ENCODE measurements at regions not wholly inside any gene's neighbourhood (a gene's known extent, or its start where the extent isn't known, plus 50 kb on each side); places are given as distances from the start of the nearest gene placed in this dataset.

- no peak overlapping the region for H3K27ac ChIP-seq (ENCODE audit: low read depth in 2 of 2, low read length in 2 of 2)
- no peaks in the 10 kb centered on the region for H3K27me3 ChIP-seq (ENCODE audit: control insufficient read depth in 2 of 2, insufficient read depth in 2 of 2, low read length in 2 of 2)
- H3K9me3 ChIP-seq (ENCODE audit: control insufficient read depth in 2 of 2, low read length in 2 of 2): no peaks in the 10 kb centered on the region
- no peaks in the 10 kb centered on the region for H3K4me1 ChIP-seq (ENCODE audit: control insufficient read depth in 2 of 2, insufficient read depth in 2 of 2, low read length in 2 of 2)
- H3K9ac ChIP-seq (ENCODE audit: low read depth in 1 of 2, low read length in 2 of 2): no peak overlapping the region
- H3K36me3 ChIP-seq (ENCODE audit: control insufficient read depth in 2 of 2, insufficient read depth in 2 of 2, low read length in 2 of 2): no peaks in the 10 kb centered on the region
- no peak overlapping the region for H3K4me3 ChIP-seq (ENCODE audit: low read length in 2 of 2)
Observed at GRCh38 chr2:220134756-220135534, 507.5 kb downstream of the SLC4A3 start.

- no peak overlapping the region for H3K9ac ChIP-seq (ENCODE audit: low read depth in 1 of 2, low read length in 2 of 2)
- H3K36me3 ChIP-seq (ENCODE audit: control insufficient read depth in 2 of 2, insufficient read depth in 2 of 2, low read length in 2 of 2): no peaks in the 10 kb centered on the region
- H3K9me3 ChIP-seq (ENCODE audit: control insufficient read depth in 2 of 2, low read length in 2 of 2): no peaks in the 10 kb centered on the region
- no peak overlapping the region for H3K4me3 ChIP-seq (ENCODE audit: low read length in 2 of 2)
- H3K4me1 ChIP-seq (ENCODE audit: control insufficient read depth in 2 of 2, insufficient read depth in 2 of 2, low read length in 2 of 2): no peaks in the 10 kb centered on the region
- no peaks in the 10 kb centered on the region for H3K27me3 ChIP-seq (ENCODE audit: control insufficient read depth in 2 of 2, insufficient read depth in 2 of 2, low read length in 2 of 2)
- H3K27ac ChIP-seq (ENCODE audit: low read depth in 2 of 2, low read length in 2 of 2): no peak overlapping the region
Observed at GRCh38 chr2:220143336-220143735, 515.9 kb downstream of the SLC4A3 start.

GRCh38 chr2:220144411-220144810 lies 517.0 kb downstream of the SLC4A3 start:
- H3K9ac ChIP-seq (ENCODE audit: low read depth in 1 of 2, low read length in 2 of 2): no peak overlapping the region
- no peaks in the 10 kb centered on the region for H3K27me3 ChIP-seq (ENCODE audit: control insufficient read depth in 2 of 2, insufficient read depth in 2 of 2, low read length in 2 of 2)
- no peaks in the 10 kb centered on the region for H3K9me3 ChIP-seq (ENCODE audit: control insufficient read depth in 2 of 2, low read length in 2 of 2)
- H3K36me3 ChIP-seq (ENCODE audit: control insufficient read depth in 2 of 2, insufficient read depth in 2 of 2, low read length in 2 of 2): no peaks in the 10 kb centered on the region
- H3K4me1 ChIP-seq (ENCODE audit: control insufficient read depth in 2 of 2, insufficient read depth in 2 of 2, low read length in 2 of 2): no peaks in the 10 kb centered on the region
- H3K27ac ChIP-seq (ENCODE audit: low read depth in 2 of 2, low read length in 2 of 2): no peak overlapping the region
- no peak overlapping the region for H3K4me3 ChIP-seq (ENCODE audit: low read length in 2 of 2)

- Histone ChIP-seq H3K27ac (ENCODE audit: low read depth in 2 of 2, low read length in 2 of 2) (no peak overlapping the region), H3K36me3 (ENCODE audit: control insufficient read depth in 2 of 2, insufficient read depth in 2 of 2, low read length in 2 of 2) (no peaks in the 10 kb centered on the region), H3K9ac (ENCODE audit: low read depth in 1 of 2, low read length in 2 of 2) (no peak overlapping the region), H3K4me1 (ENCODE audit: control insufficient read depth in 2 of 2, insufficient read depth in 2 of 2, low read length in 2 of 2) (no peaks in the 10 kb centered on the region), H3K27me3 (ENCODE audit: control insufficient read depth in 2 of 2, insufficient read depth in 2 of 2, low read length in 2 of 2) (no peaks in the 10 kb centered on the region), H3K9me3 (ENCODE audit: control insufficient read depth in 2 of 2, low read length in 2 of 2) (no peaks in the 10 kb centered on the region), H3K4me3 (ENCODE audit: low read length in 2 of 2) (no peak overlapping the region)
Observed at GRCh38 chr2:220147161-220148038, 520.0 kb downstream of the SLC4A3 start.

- Histone ChIP-seq H3K4me1 (ENCODE audit: control insufficient read depth in 2 of 2, insufficient read depth in 2 of 2, low read length in 2 of 2) (no peaks in the 10 kb centered on the region), H3K9ac (ENCODE audit: low read depth in 1 of 2, low read length in 2 of 2) (no peak overlapping the region), H3K9me3 (ENCODE audit: control insufficient read depth in 2 of 2, low read length in 2 of 2) (no peaks in the 10 kb centered on the region), H3K4me3 (ENCODE audit: low read length in 2 of 2) (no peak overlapping the region), H3K36me3 (ENCODE audit: control insufficient read depth in 2 of 2, insufficient read depth in 2 of 2, low read length in 2 of 2) (no peaks in the 10 kb centered on the region), H3K27me3 (ENCODE audit: control insufficient read depth in 2 of 2, insufficient read depth in 2 of 2, low read length in 2 of 2) (no peaks in the 10 kb centered on the region), H3K27ac (ENCODE audit: low read depth in 2 of 2, low read length in 2 of 2) (no peak overlapping the region)
Observed at GRCh38 chr2:220148471-220149248, 521.2 kb downstream of the SLC4A3 start.

- Histone ChIP-seq H3K9me3 (ENCODE audit: control insufficient read depth in 2 of 2, low read length in 2 of 2) (no peaks in the 10 kb centered on the region), H3K27ac (ENCODE audit: low read depth in 2 of 2, low read length in 2 of 2) (no peak overlapping the region), H3K9ac (ENCODE audit: low read depth in 1 of 2, low read length in 2 of 2) (no peak overlapping the region), H3K27me3 (ENCODE audit: control insufficient read depth in 2 of 2, insufficient read depth in 2 of 2, low read length in 2 of 2) (no peaks in the 10 kb centered on the region), H3K4me3 (ENCODE audit: low read length in 2 of 2) (no peak overlapping the region), H3K36me3 (ENCODE audit: control insufficient read depth in 2 of 2, insufficient read depth in 2 of 2, low read length in 2 of 2) (no peaks in the 10 kb centered on the region), H3K4me1 (ENCODE audit: control insufficient read depth in 2 of 2, insufficient read depth in 2 of 2, low read length in 2 of 2) (no peaks in the 10 kb centered on the region)
Observed at GRCh38 chr2:220151341-220151740, 523.9 kb downstream of the SLC4A3 start.

- H3K9ac ChIP-seq (ENCODE audit: low read depth in 1 of 2, low read length in 2 of 2): no peak overlapping the region
- no peaks in the 10 kb centered on the region for H3K36me3 ChIP-seq (ENCODE audit: control insufficient read depth in 2 of 2, insufficient read depth in 2 of 2, low read length in 2 of 2)
- no peaks in the 10 kb centered on the region for H3K27me3 ChIP-seq (ENCODE audit: control insufficient read depth in 2 of 2, insufficient read depth in 2 of 2, low read length in 2 of 2)
- H3K4me3 ChIP-seq (ENCODE audit: low read length in 2 of 2): no peak overlapping the region
- no peak overlapping the region for H3K27ac ChIP-seq (ENCODE audit: low read depth in 2 of 2, low read length in 2 of 2)
- no peaks in the 10 kb centered on the region for H3K9me3 ChIP-seq (ENCODE audit: control insufficient read depth in 2 of 2, low read length in 2 of 2)
- H3K4me1 ChIP-seq (ENCODE audit: control insufficient read depth in 2 of 2, insufficient read depth in 2 of 2, low read length in 2 of 2): no peaks in the 10 kb centered on the region
Observed at GRCh38 chr2:220152281-220152935, 525.0 kb downstream of the SLC4A3 start.

- H3K9ac ChIP-seq (ENCODE audit: low read depth in 1 of 2, low read length in 2 of 2): no peak overlapping the region
- no peak overlapping the region for H3K4me3 ChIP-seq (ENCODE audit: low read length in 2 of 2)
- no peak overlapping the region for H3K27ac ChIP-seq (ENCODE audit: low read depth in 2 of 2, low read length in 2 of 2)
- H3K4me1 ChIP-seq (ENCODE audit: control insufficient read depth in 2 of 2, insufficient read depth in 2 of 2, low read length in 2 of 2): no peaks in the 10 kb centered on the region
- no peaks in the 10 kb centered on the region for H3K27me3 ChIP-seq (ENCODE audit: control insufficient read depth in 2 of 2, insufficient read depth in 2 of 2, low read length in 2 of 2)
- H3K9me3 ChIP-seq (ENCODE audit: control insufficient read depth in 2 of 2, low read length in 2 of 2): no peaks in the 10 kb centered on the region
- H3K36me3 ChIP-seq (ENCODE audit: control insufficient read depth in 2 of 2, insufficient read depth in 2 of 2, low read length in 2 of 2): no peaks in the 10 kb centered on the region
Observed at GRCh38 chr2:220153118-220153517, 525.7 kb downstream of the SLC4A3 start.

- H3K9me3 ChIP-seq (ENCODE audit: control insufficient read depth in 2 of 2, low read length in 2 of 2): no peaks in the 10 kb centered on the region
- H3K27ac ChIP-seq (ENCODE audit: low read depth in 2 of 2, low read length in 2 of 2): no peak overlapping the region
- no peaks in the 10 kb centered on the region for H3K36me3 ChIP-seq (ENCODE audit: control insufficient read depth in 2 of 2, insufficient read depth in 2 of 2, low read length in 2 of 2)
- H3K4me1 ChIP-seq (ENCODE audit: control insufficient read depth in 2 of 2, insufficient read depth in 2 of 2, low read length in 2 of 2): no peaks in the 10 kb centered on the region
- H3K27me3 ChIP-seq (ENCODE audit: control insufficient read depth in 2 of 2, insufficient read depth in 2 of 2, low read length in 2 of 2): no peaks in the 10 kb centered on the region
- no peak overlapping the region for H3K4me3 ChIP-seq (ENCODE audit: low read length in 2 of 2)
- H3K9ac ChIP-seq (ENCODE audit: low read depth in 1 of 2, low read length in 2 of 2): no peak overlapping the region
Observed at GRCh38 chr2:220154304-220154703, 526.9 kb downstream of the SLC4A3 start.

Measured in mucosa of rectum (tissue), 2 donors.